ENCODE measurements at regions not wholly inside any gene's neighbourhood (a gene's known extent, or its start where the extent isn't known, plus 50 kb on each side); places are given as distances from the start of the nearest gene placed in this dataset.

DNA sequence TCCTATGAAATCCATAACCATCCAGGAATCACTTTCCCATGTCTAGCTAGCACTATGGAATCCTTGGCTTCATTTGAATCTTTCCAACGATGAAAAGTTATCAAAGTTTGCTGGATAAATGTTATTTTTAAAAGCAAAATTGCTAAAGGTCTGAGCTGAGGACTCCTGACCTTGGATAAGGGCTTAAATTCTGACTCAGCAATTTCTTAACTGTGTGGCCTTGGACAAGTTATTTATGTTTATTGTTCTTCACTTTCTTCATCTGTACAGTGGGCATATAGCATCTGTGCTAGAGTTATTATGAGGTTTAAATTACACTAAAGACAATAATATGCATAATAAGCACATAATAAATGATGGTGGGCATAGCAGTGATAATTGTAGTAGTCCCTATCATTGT lies 227.5 kb downstream of the KCNS3 start:
- TF ChIP-seq, protein P1, sequence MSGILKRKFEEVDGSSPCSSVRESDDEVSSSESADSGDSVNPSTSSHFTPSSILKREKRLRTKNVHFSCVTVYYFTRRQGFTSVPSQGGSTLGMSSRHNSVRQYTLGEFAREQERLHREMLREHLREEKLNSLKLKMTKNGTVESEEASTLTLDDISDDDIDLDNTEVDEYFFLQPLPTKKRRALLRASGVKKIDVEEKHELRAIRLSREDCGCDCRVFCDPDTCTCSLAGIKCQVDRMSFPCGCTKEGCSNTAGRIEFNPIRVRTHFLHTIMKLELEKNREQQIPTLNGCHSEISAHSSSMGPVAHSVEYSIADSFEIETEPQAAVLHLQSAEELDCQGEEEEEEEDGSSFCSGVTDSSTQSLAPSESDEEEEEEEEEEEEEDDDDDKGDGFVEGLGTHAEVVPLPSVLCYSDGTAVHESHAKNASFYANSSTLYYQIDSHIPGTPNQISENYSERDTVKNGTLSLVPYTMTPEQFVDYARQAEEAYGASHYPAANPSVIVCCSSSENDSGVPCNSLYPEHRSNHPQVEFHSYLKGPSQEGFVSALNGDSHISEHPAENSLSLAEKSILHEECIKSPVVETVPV (CRISPR knock-in tag; IDR thresholded peaks at IDR 0.05): no peak
- no peak for TF ChIP-seq TOX (CRISPR knock-in tag; IDR thresholded peaks at IDR 0.05; ENCODE audit: borderline replicate concordance)
- no peak for TF ChIP-seq ISL1 (CRISPR knock-in tag; IDR thresholded peaks at IDR 0.05)
- TF ChIP-seq ARNTL (CRISPR knock-in tag; IDR thresholded peaks at IDR 0.05; ENCODE audit: borderline replicate concordance, low read depth): no peak
- no peak for TF ChIP-seq RARB (CRISPR knock-in tag; IDR thresholded peaks at IDR 0.05)
- TF ChIP-seq, protein P2, sequence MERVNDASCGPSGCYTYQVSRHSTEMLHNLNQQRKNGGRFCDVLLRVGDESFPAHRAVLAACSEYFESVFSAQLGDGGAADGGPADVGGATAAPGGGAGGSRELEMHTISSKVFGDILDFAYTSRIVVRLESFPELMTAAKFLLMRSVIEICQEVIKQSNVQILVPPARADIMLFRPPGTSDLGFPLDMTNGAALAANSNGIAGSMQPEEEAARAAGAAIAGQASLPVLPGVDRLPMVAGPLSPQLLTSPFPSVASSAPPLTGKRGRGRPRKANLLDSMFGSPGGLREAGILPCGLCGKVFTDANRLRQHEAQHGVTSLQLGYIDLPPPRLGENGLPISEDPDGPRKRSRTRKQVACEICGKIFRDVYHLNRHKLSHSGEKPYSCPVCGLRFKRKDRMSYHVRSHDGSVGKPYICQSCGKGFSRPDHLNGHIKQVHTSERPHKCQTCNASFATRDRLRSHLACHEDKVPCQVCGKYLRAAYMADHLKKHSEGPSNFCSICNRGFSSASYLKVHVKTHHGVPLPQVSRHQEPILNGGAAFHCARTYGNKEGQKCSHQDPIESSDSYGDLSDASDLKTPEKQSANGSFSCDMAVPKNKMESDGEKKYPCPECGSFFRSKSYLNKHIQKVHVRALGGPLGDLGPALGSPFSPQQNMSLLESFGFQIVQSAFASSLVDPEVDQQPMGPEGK (CRISPR knock-in tag; IDR thresholded peaks at IDR 0.05; ENCODE audit: borderline replicate concordance): no peak
- no peak for TF ChIP-seq ZFP30 (CRISPR knock-in tag; IDR thresholded peaks at IDR 0.05)
- TF ChIP-seq, protein P3, sequence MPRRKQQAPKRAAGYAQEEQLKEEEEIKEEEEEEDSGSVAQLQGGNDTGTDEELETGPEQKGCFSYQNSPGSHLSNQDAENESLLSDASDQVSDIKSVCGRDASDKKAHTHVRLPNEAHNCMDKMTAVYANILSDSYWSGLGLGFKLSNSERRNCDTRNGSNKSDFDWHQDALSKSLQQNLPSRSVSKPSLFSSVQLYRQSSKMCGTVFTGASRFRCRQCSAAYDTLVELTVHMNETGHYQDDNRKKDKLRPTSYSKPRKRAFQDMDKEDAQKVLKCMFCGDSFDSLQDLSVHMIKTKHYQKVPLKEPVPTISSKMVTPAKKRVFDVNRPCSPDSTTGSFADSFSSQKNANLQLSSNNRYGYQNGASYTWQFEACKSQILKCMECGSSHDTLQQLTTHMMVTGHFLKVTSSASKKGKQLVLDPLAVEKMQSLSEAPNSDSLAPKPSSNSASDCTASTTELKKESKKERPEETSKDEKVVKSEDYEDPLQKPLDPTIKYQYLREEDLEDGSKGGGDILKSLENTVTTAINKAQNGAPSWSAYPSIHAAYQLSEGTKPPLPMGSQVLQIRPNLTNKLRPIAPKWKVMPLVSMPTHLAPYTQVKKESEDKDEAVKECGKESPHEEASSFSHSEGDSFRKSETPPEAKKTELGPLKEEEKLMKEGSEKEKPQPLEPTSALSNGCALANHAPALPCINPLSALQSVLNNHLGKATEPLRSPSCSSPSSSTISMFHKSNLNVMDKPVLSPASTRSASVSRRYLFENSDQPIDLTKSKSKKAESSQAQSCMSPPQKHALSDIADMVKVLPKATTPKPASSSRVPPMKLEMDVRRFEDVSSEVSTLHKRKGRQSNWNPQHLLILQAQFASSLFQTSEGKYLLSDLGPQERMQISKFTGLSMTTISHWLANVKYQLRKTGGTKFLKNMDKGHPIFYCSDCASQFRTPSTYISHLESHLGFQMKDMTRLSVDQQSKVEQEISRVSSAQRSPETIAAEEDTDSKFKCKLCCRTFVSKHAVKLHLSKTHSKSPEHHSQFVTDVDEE (CRISPR knock-in tag; IDR thresholded peaks at IDR 0.05): no peak
- no peak for TF ChIP-seq ZFP3 (CRISPR knock-in tag; IDR thresholded peaks at IDR 0.05)
- no peak for TF ChIP-seq ZNF8 (CRISPR knock-in tag; IDR thresholded peaks at IDR 0.05)
- no peak for TF ChIP-seq GLIS3 (CRISPR knock-in tag; IDR thresholded peaks at IDR 0.05)
- TF ChIP-seq, protein P4, sequence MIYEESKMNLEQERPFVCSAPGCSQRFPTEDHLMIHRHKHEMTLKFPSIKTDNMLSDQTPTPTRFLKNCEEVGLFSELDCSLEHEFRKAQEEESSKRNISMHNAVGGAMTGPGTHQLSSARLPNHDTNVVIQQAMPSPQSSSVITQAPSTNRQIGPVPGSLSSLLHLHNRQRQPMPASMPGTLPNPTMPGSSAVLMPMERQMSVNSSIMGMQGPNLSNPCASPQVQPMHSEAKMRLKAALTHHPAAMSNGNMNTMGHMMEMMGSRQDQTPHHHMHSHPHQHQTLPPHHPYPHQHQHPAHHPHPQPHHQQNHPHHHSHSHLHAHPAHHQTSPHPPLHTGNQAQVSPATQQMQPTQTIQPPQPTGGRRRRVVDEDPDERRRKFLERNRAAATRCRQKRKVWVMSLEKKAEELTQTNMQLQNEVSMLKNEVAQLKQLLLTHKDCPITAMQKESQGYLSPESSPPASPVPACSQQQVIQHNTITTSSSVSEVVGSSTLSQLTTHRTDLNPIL (CRISPR knock-in tag; IDR thresholded peaks at IDR 0.05; ENCODE audit: low read depth): no peak
- no peak for TF ChIP-seq BACH2 (CRISPR knock-in tag; IDR thresholded peaks at IDR 0.05; ENCODE audit: borderline replicate concordance)
- TF ChIP-seq CSDC2 (CRISPR knock-in tag; IDR thresholded peaks at IDR 0.05): no peak
